Type B pancreatic cell (in vitro differentiated cells): ENCODE measurements at regions not wholly inside any gene's neighbourhood (a gene's known extent, or its start where the extent isn't known, plus 50 kb on each side); places are given as distances from the start of the nearest gene placed in this dataset.

Experiments
- DNase-seq: peaks from one replicate; pipeline ENCODE4 v3.0.0; 2021; ENCODE audit warnings: mixed read lengths; ENCODE audit not compliant: unreplicated experiment; ENCODE audit errors: extremely low spot score
- H3K27ac Mint-ChIP-seq: 2 replicates; pipeline ENCODE4 v1.8.0; 2021; ENCODE audit warnings: mild to moderate bottlenecking, mixed read lengths
- H3K27me3 Mint-ChIP-seq: 2 replicates; pipeline ENCODE4 v1.8.0; 2021; ENCODE audit warnings: mixed read lengths
- H3K36me3 Mint-ChIP-seq: 2 replicates; pipeline ENCODE4 v1.8.0; 2021; ENCODE audit warnings: mixed read lengths
- H3K4me1 Mint-ChIP-seq: one replicate; pipeline ENCODE4 v1.8.0; 2021; ENCODE audit warnings: mixed read lengths; ENCODE audit not compliant: unreplicated experiment
- H3K4me3 Mint-ChIP-seq: 2 replicates; pipeline ENCODE4 v1.8.0; 2021; ENCODE audit warnings: mild to moderate bottlenecking, mixed read lengths
- H3K9me3 Mint-ChIP-seq: 2 replicates; pipeline ENCODE4 v1.8.0; 2021; ENCODE audit warnings: mixed read lengths
- CTCF ChIP-seq: fragments of 200-600 bp; sonication (generic); conservative IDR thresholded peaks from 2 replicates; pipeline ENCODE4 v1.5.0; 2021; ENCODE audit warnings: antibody characterized with exemption, mild to moderate bottlenecking

GRCh38 chr2:198775737-198776136, 682.0 kb downstream of the SATB2 start:
- no peaks in the 10 kb centered on the region for H3K4me1 Mint-ChIP-seq
- H3K27ac Mint-ChIP-seq = no peak overlapping the region
- H3K4me3 Mint-ChIP-seq = no peak overlapping the region
- TF ChIP-seq CTCF = no peak
- H3K9me3 Mint-ChIP-seq = no peaks in the 10 kb centered on the region
- no peak for DNase-seq
- H3K27me3 Mint-ChIP-seq = peaks cover 3% of the 10 kb centered on the region
- H3K36me3 Mint-ChIP-seq = no peaks in the 10 kb centered on the region

GRCh38 chr2:198774576-198774975, 683.2 kb downstream of the SATB2 start:
- Mint-ChIP-seq H3K4me1 (no peaks in the 10 kb centered on the region), H3K27ac (no peak overlapping the region), H3K36me3 (no peaks in the 10 kb centered on the region), H3K27me3 (peaks cover 3% of the 10 kb centered on the region), H3K4me3 (no peak overlapping the region), H3K9me3 (no peaks in the 10 kb centered on the region)
- no peak for DNase-seq
- no peak for TF ChIP-seq CTCF

- Mint-ChIP-seq H3K9me3 (no peaks in the 10 kb centered on the region), H3K4me3 (no peak overlapping the region), H3K4me1 (no peaks in the 10 kb centered on the region), H3K27ac (no peak overlapping the region), H3K27me3 (no peaks in the 10 kb centered on the region), H3K36me3 (no peaks in the 10 kb centered on the region)
- no peak for DNase-seq
- no peak for TF ChIP-seq CTCF
Measured at GRCh38 chr2:198767694-198768093, 690.0 kb downstream of the SATB2 start.

- TF ChIP-seq CTCF = no peak
- H3K27me3 Mint-ChIP-seq = no peaks in the 10 kb centered on the region
- no peaks in the 10 kb centered on the region for H3K4me1 Mint-ChIP-seq
- H3K9me3 Mint-ChIP-seq = no peaks in the 10 kb centered on the region
- no peaks in the 10 kb centered on the region for H3K36me3 Mint-ChIP-seq
- no peak for DNase-seq
- no peak overlapping the region for H3K4me3 Mint-ChIP-seq
- H3K27ac Mint-ChIP-seq = no peak overlapping the region
Measured at GRCh38 chr2:198763793-198764192, 693.9 kb downstream of the SATB2 start.

GRCh38 chr2:198762441-198762840, 695.3 kb downstream of the SATB2 start:
- Mint-ChIP-seq H3K9me3 (no peaks in the 10 kb centered on the region), H3K36me3 (no peaks in the 10 kb centered on the region), H3K4me3 (no peak overlapping the region), H3K4me1 (no peaks in the 10 kb centered on the region), H3K27ac (no peak overlapping the region), H3K27me3 (no peaks in the 10 kb centered on the region)
- no peak for TF ChIP-seq CTCF
- DNase-seq = no peak

- H3K9me3 Mint-ChIP-seq = no peaks in the 10 kb centered on the region
- no peak for DNase-seq
- no peaks in the 10 kb centered on the region for H3K27me3 Mint-ChIP-seq
- no peaks in the 10 kb centered on the region for H3K36me3 Mint-ChIP-seq
- TF ChIP-seq CTCF = no peak
- H3K4me1 Mint-ChIP-seq = no peaks in the 10 kb centered on the region
- H3K27ac Mint-ChIP-seq = no peak overlapping the region
- no peak overlapping the region for H3K4me3 Mint-ChIP-seq
Measured at GRCh38 chr2:198757069-198757468, 700.7 kb downstream of the SATB2 start.
